HEK293T (cell line): ENCODE measurements at regions not wholly inside any gene's neighbourhood (a gene's known extent, or its start where the extent isn't known, plus 50 kb on each side); places are given as distances from the start of the nearest gene placed in this dataset.

Experiments
- CTCF ChIA-PET: fragments of 350-600 bp; formaldehyde crosslinking; extraction: SDS; loops from one replicate; lab custom pipeline; 2021; ENCODE audit warnings: antibody characterized with exemption, inconsistent platforms; lab: Yijun Ruan, JAX
- POLR2A ChIA-PET: fragments of 350-600 bp; formaldehyde crosslinking; extraction: SDS; loops from one replicate; lab custom pipeline; 2020; ENCODE audit warnings: antibody characterized with exemption, inconsistent platforms; lab: Yijun Ruan, JAX
- DNase-seq: peaks from one replicate; pipeline ENCODE4 v3.0.0; 2012; ENCODE audit warnings: mixed read lengths; ENCODE audit errors: extremely low spot score
- ARNT ChIP-seq: fragments of 450-650 bp; IDR thresholded peaks from 2 replicates; pipeline ENCODE4 v1.6.1; 2017; ENCODE audit warnings: mild to moderate bottlenecking
- BHLHE40 ChIP-seq: fragments of 450-650 bp; IDR thresholded peaks from 2 replicates; pipeline ENCODE4 v1.6.1; 2016; ENCODE audit warnings: mild to moderate bottlenecking, moderate library complexity, borderline replicate concordance
- CTBP1 ChIP-seq: fragments of 450-650 bp; IDR thresholded peaks from 2 replicates; pipeline ENCODE4 v1.6.1; 2016; ENCODE audit warnings: borderline replicate concordance
- ELF4 ChIP-seq: fragments of 450-650 bp; IDR thresholded peaks from 2 replicates; pipeline ENCODE4 v1.6.1; 2017; ENCODE audit warnings: antibody characterized with exemption
- FOXA1 ChIP-seq: fragments of 450-650 bp; IDR thresholded peaks from 2 replicates; pipeline ENCODE4 v1.6.1; 2016; ENCODE audit warnings: mild to moderate bottlenecking
- FOXK2 ChIP-seq: fragments of 450-650 bp; IDR thresholded peaks from 2 replicates; pipeline ENCODE4 v1.6.1; 2016; ENCODE audit warnings: mild to moderate bottlenecking
- FOXM1 ChIP-seq: fragments of 450-650 bp; IDR thresholded peaks from 2 replicates; pipeline ENCODE4 v1.6.1; 2017; ENCODE audit warnings: mild to moderate bottlenecking, borderline replicate concordance
- HDGF ChIP-seq: fragments of 450-650 bp; IDR thresholded peaks from 2 replicates; pipeline ENCODE4 v1.6.1; 2017; ENCODE audit warnings: antibody characterized with exemption, borderline replicate concordance
- L3MBTL2 ChIP-seq: fragments of 450-650 bp; conservative IDR thresholded peaks from 2 replicates; pipeline ENCODE4 v1.6.1; 2016; ENCODE audit warnings: mild to moderate bottlenecking
- LEF1 ChIP-seq: fragments of 450-650 bp; IDR thresholded peaks from 2 replicates; pipeline ENCODE4 v1.6.1; 2017; ENCODE audit warnings: mild to moderate bottlenecking, borderline replicate concordance
- NFRKB ChIP-seq: fragments of 450-650 bp; IDR thresholded peaks from 2 replicates; pipeline ENCODE4 v1.6.1; 2016; ENCODE audit warnings: mild to moderate bottlenecking, moderate library complexity
- SP1 ChIP-seq: fragments of 450-650 bp; IDR thresholded peaks from 2 replicates; pipeline ENCODE4 v1.6.1; 2017
- SUZ12 ChIP-seq: fragments of 450-650 bp; IDR thresholded peaks from 2 replicates; pipeline ENCODE4 v1.6.1; 2016; ENCODE audit warnings: mild to moderate bottlenecking
- TARDBP ChIP-seq: fragments of 450-650 bp; IDR thresholded peaks from 2 replicates; pipeline ENCODE4 v1.6.1; 2016
- ZNF384 ChIP-seq: fragments of 450-650 bp; IDR thresholded peaks from 2 replicates; pipeline ENCODE4 v1.6.1; 2016
- TF ChIP-seq, protein P1 (sequence below): fragments of 450-650 bp; IDR thresholded peaks from 2 replicates; pipeline ENCODE4 v1.6.1; 2016

- TF ChIP-seq SP1 (no peak), L3MBTL2 (no peak), ELF4 (no peak), ZNF384 (no peak), FOXA1 (no peak), HDGF (no peak), TARDBP (no peak), FOXM1 (no peak), NFRKB (no peak), BHLHE40 (no peak), LEF1 (no peak), ARNT (no peak), CTBP1 (no peak), FOXK2 (no peak), SUZ12 (no peak)
- TF ChIP-seq, protein P1, sequence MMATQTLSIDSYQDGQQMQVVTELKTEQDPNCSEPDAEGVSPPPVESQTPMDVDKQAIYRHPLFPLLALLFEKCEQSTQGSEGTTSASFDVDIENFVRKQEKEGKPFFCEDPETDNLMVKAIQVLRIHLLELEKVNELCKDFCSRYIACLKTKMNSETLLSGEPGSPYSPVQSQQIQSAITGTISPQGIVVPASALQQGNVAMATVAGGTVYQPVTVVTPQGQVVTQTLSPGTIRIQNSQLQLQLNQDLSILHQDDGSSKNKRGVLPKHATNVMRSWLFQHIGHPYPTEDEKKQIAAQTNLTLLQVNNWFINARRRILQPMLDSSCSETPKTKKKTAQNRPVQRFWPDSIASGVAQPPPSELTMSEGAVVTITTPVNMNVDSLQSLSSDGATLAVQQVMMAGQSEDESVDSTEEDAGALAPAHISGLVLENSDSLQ, result no peak
- ChIA-PET CTCF (no interaction called here), POLR2A (no interaction called here)
- DNase-seq, result no peak
Observed at GRCh38 chr11:19506816-19507486, 205.7 kb upstream of the NAV2 start.

GRCh38 chr11:19502691-19503253 is 209.9 kb upstream of the NAV2 start:
- ChIA-PET CTCF (no interaction called here), POLR2A (no interaction called here)
- no peak for TF ChIP-seq SUZ12
- TF ChIP-seq SP1, result no peak
- TF ChIP-seq LEF1, result no peak
- TF ChIP-seq FOXM1, result no peak
- no peak for TF ChIP-seq CTBP1
- TF ChIP-seq BHLHE40, result no peak
- DNase-seq, result no peak

DNA sequence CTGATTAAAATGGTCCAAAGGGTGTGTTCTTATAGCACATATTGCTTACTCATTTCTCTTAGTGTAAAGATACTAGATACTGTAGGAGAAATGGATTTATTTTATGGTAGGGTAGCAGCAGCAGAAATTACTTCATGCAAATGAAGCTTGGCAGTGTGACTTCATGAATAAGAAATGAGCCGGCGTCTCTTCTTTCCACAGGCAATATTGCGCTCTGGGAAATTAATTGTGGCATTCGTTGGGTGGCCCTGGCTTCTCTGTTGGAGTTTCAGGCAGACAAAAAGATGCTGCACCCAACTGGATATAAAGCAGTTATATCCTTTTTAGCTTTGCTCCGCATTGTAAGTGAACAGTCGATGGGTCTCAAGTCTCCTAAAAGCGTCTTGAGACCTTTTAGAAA is 211.0 kb upstream of the NAV2 start:
- TF ChIP-seq SP1 (no peak), TARDBP (no peak), ARNT (no peak), FOXK2 (no peak), SUZ12 (no peak)
- POLR2A ChIA-PET, result no interaction called here
- CTCF ChIA-PET, result no interaction called here
- no peak for DNase-seq

GRCh38 chr11:19499999-19500398 is 212.6 kb upstream of the NAV2 start:
- POLR2A ChIA-PET, result no interaction called here
- TF ChIP-seq SP1 (no peak), ELF4 (no peak), SUZ12 (no peak), ZNF384 (no peak), CTBP1 (no peak), ARNT (no peak)
- no peak for DNase-seq
- CTCF ChIA-PET, result interaction anchor here (0.6 kb wide), 1 partner anchor 156 kb away, joined by 3 read pairs; no protein-coding TSS in a partner anchor

DNA sequence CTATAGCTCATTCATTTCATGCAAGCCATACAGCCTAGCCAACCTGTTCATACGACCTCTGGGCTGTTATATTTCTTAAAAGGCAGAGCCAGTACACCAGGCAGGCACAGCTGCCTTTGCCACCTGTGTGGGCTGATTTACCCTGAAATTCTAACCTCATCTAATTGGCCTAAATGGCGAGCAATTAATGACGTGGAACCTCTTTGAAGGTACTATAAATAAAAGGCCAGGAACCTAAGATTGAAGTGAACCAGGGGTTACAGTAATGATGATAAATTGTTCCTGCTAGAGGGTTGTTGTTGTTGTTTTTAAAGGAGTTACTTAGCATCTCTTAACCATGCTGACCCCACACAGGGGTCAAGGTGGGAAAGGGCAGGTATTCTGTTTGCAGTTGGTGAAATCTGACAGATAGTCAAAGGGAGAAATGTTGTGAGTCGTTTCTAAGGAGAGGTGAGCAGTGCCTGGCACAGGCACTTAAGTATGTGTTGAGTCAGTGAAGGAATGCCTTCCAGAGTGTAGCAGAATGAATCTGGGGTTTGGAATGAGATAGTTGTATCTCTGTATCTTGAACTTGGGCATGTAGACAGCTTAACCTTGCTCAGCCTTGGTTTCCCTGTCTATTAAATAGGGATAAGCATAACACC is 213.5 kb upstream of the NAV2 start:
- TF ChIP-seq TARDBP, result no peak
- TF ChIP-seq ZNF384, result no peak
- no peak for TF ChIP-seq SP1
- TF ChIP-seq FOXM1, result no peak
- no peak for TF ChIP-seq FOXA1
- TF ChIP-seq BHLHE40, result no peak
- no peak for TF ChIP-seq L3MBTL2
- DNase-seq, result no peak
- POLR2A ChIA-PET, result no interaction called here
- CTCF ChIA-PET, result no interaction called here

DNA sequence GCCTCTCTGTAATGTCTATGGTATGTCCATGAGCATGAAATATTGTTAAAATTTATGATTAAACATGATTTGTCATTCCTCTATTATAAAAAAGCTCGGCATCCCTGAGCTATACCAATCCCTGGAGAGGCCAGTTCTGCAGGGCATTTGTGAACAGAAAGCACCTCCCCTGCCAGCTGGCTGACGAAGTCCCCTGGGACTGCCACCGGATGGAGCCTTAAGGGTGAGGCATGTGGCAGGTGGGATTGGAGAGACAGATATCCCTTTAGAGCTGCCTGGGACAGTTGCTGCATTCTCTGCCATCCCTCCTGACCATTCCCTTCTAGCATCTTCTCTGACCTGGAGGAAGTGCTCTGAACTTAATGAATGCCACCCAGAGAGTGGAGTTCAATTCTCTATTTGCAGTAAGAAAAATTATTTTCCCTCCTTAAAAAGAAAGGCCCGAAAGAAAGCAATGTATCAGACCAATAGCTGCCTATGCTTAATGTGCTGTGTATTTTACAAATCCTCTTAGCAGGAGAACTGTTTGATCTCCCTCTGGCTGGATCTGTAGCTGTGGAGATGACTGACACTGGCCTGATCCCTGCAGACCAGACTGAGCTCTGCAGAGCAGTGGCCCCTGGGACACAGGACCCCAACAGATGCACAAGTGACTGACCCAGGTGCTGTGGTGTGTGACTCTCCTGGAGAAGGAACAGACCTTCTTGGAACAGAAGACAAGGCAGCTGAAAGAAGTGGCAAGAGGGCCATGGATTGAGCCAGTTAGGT is 219.0 kb upstream of the NAV2 start:
- DNase-seq, result no peak
- ChIA-PET CTCF (no interaction called here), POLR2A (no interaction called here)
- no peak for TF ChIP-seq FOXM1
- TF ChIP-seq FOXK2, result no peak
- TF ChIP-seq HDGF, result no peak
- no peak for TF ChIP-seq SP1
- TF ChIP-seq FOXA1, result no peak
- TF ChIP-seq CTBP1, result no peak
- TF ChIP-seq SUZ12, result no peak
- no peak for TF ChIP-seq ZNF384
- no peak for TF ChIP-seq ARNT
- TF ChIP-seq NFRKB, result no peak
- TF ChIP-seq, protein P1, result no peak
- no peak for TF ChIP-seq L3MBTL2
